Panc1 (cell line): ENCODE measurements at regions not wholly inside any gene's neighbourhood (a gene's known extent, or its start where the extent isn't known, plus 50 kb on each side); places are given as distances from the start of the nearest gene placed in this dataset.

Experiments
- ATAC-seq: fragments of 200-7000 bp; cut with Tn5 transposase; 2 replicates; pipeline ENCODE4 v1.9.1; 2020; ENCODE audit warnings: mild to moderate bottlenecking, moderate library complexity
- BruUV-seq: library from RNA; stranded (reverse); fragments of 400-500 nt; replicated peaks from 2 replicates; lab custom pipeline; 2021; lab: Mats Ljungman, UMichigan
- CTCF ChIA-PET: fragments of 300-600 bp; sonication (Branson Sonifier 250); formaldehyde crosslinking; loops from one replicate; lab custom pipeline; 2022; ENCODE audit warnings: antibody characterized with exemption; lab: Charles Lee
- POLR2A ChIA-PET: fragments of 300-600 bp; sonication (Branson Sonifier 250); formaldehyde crosslinking; loops from one replicate; lab custom pipeline; 2022; ENCODE audit warnings: antibody characterized with exemption; lab: Charles Lee
- DNase-seq: peaks from one replicate; pipeline ENCODE4 v3.0.0-alpha.2; 2010; ENCODE audit warnings: low read depth, low spot score
- H3K27ac ChIP-seq: 2 replicates; pipeline ENCODE4 v1.5.1; 2011; ENCODE audit warnings: mild to moderate bottlenecking, low read length, inconsistent platforms
- H3K27me3 ChIP-seq: fragments of 200-500 bp; sonication (Bioruptor generic); 2 replicates; pipeline ENCODE4 v1.6.0; 2014; ENCODE audit warnings: low read length, inconsistent platforms; ENCODE audit not compliant: control insufficient read depth, insufficient read depth
- H3K36me3 ChIP-seq: fragments of 200-500 bp; sonication (Bioruptor generic); 2 replicates; pipeline ENCODE4 v1.5.1; 2014; ENCODE audit warnings: inconsistent platforms, mild to moderate bottlenecking, low read length, moderate library complexity; ENCODE audit not compliant: control insufficient read depth, insufficient read depth
- H3K4me1 ChIP-seq: 2 replicates; pipeline ENCODE4 v1.5.1; 2011; ENCODE audit warnings: inconsistent platforms, mild to moderate bottlenecking, low read length, moderate library complexity; ENCODE audit not compliant: control insufficient read depth, insufficient read depth
- H3K4me3 ChIP-seq, 2 experiments: 2 replicates each; pipeline ENCODE4 v1.5.1; 2011 to 2012; ENCODE audit warnings: low read depth in 2 of 2, low read length in 2 of 2, mild to moderate bottlenecking in 2 of 2, inconsistent platforms in 1 of 2, moderate library complexity in 1 of 2
- H3K9me3 ChIP-seq: fragments of 200-500 bp; sonication (Bioruptor generic); 2 replicates; pipeline ENCODE4 v1.5.1; 2014; ENCODE audit warnings: low read depth, mild to moderate bottlenecking, inconsistent platforms, low read length, moderate library complexity; ENCODE audit not compliant: control insufficient read depth, insufficient read depth
- CTCF ChIP-seq: fragments of 450-650 bp; IDR thresholded peaks from 2 replicates; pipeline ENCODE4 v1.5.1; 2017; ENCODE audit warnings: mild to moderate bottlenecking
- POLR2AphosphoS5 ChIP-seq: IDR thresholded peaks from 2 replicates; pipeline ENCODE4 v1.6.1; 2012; ENCODE audit warnings: mild to moderate bottlenecking, low read depth, low read length, moderate library complexity
- REST ChIP-seq, 2 experiments: IDR thresholded peaks; 2 replicates each; pipeline ENCODE4 v1.6.1; 2011 to 2012; ENCODE audit warnings: low read depth in 2 of 2, control low read depth in 1 of 2, low read length in 1 of 2, mild to moderate bottlenecking in 1 of 2, moderate library complexity in 1 of 2; ENCODE audit not compliant: insufficient read depth in 1 of 2
- SIN3A ChIP-seq: IDR thresholded peaks from 2 replicates; pipeline ENCODE4 v1.6.1; 2012; ENCODE audit warnings: low read depth, mild to moderate bottlenecking, low read length, moderate library complexity, borderline replicate concordance; ENCODE audit not compliant: insufficient read depth
- TCF7L2 ChIP-seq: IDR thresholded peaks from 2 replicates; pipeline ENCODE4 v1.6.1; 2011; ENCODE audit warnings: mild to moderate bottlenecking, low read depth, low read length, inconsistent platforms
- in situ Hi-C: cut with HindIII; loops from 2 replicates; pipeline ENCODE4 v1.10.0; 2016; ENCODE audit warnings: low sequenced_read_pairs, low pct_unique_long_range_greater_than_20kb
- intact Hi-C: fragments of 100-400 bp; cut with micrococcal nuclease; formaldehyde crosslinking; loops from one replicate; pipeline ENCODE4 v1.10.0; 2022; ENCODE audit not compliant: unreplicated experiment

GRCh38 chr4:163776957-163777356 lies 282.5 kb downstream of the TMA16 start:
- intact Hi-C loops = no loop called here
- in situ Hi-C loops = no loop called here
- ATAC-seq (no peak), DNase-seq (no peak)
- POLR2A ChIA-PET = no interaction called here
- Histone ChIP-seq H3K36me3 (no peaks in the 10 kb centered on the region), H3K27me3 (no peaks in the 10 kb centered on the region), H3K9me3 (no peaks in the 10 kb centered on the region), H3K4me3 (no peak overlapping the region), H3K27ac (no peak overlapping the region), H3K4me1 (no peaks in the 10 kb centered on the region)
- TF ChIP-seq SIN3A = no peak
- no peak for TF ChIP-seq CTCF
- TF ChIP-seq TCF7L2 = no peak
- TF ChIP-seq POLR2AphosphoS5 = no peak
- TF ChIP-seq REST (IDR thresholded peaks at IDR 0.05; ENCODE audit: insufficient read depth in 1 of 2, low read depth in 2 of 2, low read length in 1 of 2) = no peak
- CTCF ChIA-PET = no interaction called here
- no TSS peak for BruUV-seq

GRCh38 chr4:163781726-163782125 lies 287.2 kb downstream of the TMA16 start:
- POLR2A ChIA-PET = no interaction called here
- Histone ChIP-seq H3K36me3 (no peaks in the 10 kb centered on the region), H3K4me3 (no peak overlapping the region), H3K4me1 (no peaks in the 10 kb centered on the region), H3K27ac (no peak overlapping the region), H3K27me3 (no peaks in the 10 kb centered on the region), H3K9me3 (no peaks in the 10 kb centered on the region)
- intact Hi-C loops = no loop called here
- ATAC-seq (no peak), DNase-seq (no peak)
- BruUV-seq = no TSS peak
- CTCF ChIA-PET = no interaction called here
- TF ChIP-seq TCF7L2 (no peak), POLR2AphosphoS5 (no peak), SIN3A (no peak), CTCF (no peak), REST (IDR thresholded peaks at IDR 0.05; ENCODE audit: insufficient read depth in 1 of 2, low read depth in 2 of 2, low read length in 1 of 2) (no peak)
- in situ Hi-C loops = no loop called here
